Hematopoietic multipotent progenitor cell treated with erythropoietin and hydrocortisone succinate and interleukin-3 and kit ligand, for 4 days (in vitro differentiated cells): ENCODE measurements at regions not wholly inside any gene's neighbourhood (a gene's known extent, or its start where the extent isn't known, plus 50 kb on each side); places are given as distances from the start of the nearest gene placed in this dataset.

Experiments used
- DNase-seq: peaks from one replicate; pipeline ENCODE4 v3.0.0-alpha.2; 2015

GRCh38 chr7:106480616-106481031 is 180.3 kb downstream of the CCDC71L start:
- peak; percentile 59 for DNase-seq

- no peak for DNase-seq
Observed at GRCh38 chr7:106480161-106480579, 180.8 kb downstream of the CCDC71L start.

DNA sequence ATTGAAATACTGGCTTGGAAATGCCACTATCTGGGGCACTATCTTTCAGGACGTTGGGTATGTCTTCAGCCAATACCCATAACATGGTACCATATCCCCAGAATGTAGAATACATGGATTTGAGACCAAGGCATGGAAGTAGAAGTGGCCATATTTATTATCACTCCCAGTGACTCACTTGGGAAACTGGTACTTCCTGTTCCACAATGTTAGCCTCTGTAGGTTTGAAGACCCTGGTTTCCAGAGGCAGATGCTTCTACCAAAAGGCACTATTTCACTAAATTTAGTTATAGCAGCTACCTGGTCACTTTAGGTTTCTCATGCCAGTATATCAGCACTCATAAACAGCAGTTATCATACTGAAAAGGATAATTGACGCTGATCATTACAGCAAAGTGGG is 184.2 kb downstream of the CCDC71L start:
- no peak for DNase-seq

DNA sequence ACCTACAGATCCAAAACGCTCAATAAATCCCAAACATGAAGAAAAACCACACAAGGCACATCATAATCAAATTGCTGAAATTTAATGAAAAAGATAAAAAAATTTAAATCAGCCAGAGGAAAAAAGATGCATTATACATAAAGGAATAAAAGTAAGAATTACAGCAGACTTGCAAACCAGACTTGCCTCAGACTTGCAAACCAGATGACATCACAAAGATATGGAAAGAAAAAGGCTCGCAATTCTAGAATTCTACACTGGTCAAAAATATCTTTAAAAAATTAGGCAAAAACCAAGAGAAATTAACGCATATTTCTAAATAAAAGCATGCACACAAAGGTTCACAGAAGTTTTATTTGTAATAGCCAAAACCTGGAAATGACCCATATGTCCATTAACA is 188.0 kb upstream of the NAMPT start:
- no peak for DNase-seq

DNA sequence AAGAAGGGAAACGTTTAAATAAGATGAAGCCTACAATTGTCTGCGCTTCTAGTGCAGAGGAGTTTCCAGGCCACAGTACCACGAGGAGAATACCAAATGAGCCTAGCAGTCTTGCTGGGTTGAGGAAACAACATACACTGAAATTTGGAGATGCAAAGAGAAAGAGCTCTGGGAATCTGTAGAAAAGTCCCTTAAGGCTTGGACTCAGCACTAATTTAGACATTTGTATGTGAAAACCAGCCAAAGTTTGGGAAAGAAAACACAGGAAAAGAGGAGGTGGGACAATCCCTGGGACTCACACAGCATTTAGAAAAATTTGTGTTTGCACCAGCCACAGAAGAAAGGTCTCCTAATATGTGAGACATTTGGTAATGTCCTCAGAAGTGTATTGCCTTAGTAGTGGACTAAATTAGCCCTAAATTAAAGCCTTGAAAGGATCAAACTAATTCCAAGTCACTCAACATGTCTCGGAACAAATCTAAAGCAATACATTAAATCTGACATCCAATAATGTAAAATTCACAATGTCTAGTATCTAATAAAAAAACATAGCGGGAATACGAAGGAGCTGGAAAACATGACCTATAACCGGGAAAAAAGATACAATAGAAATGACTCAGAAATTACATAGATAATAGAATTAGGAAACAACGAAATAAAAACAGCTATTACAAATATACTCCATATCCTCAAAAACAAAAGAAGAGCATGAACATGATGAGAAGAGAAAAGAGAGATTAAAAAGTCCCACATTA is 187.1 kb upstream of the NAMPT start:
- DNase-seq: no peak

DNA sequence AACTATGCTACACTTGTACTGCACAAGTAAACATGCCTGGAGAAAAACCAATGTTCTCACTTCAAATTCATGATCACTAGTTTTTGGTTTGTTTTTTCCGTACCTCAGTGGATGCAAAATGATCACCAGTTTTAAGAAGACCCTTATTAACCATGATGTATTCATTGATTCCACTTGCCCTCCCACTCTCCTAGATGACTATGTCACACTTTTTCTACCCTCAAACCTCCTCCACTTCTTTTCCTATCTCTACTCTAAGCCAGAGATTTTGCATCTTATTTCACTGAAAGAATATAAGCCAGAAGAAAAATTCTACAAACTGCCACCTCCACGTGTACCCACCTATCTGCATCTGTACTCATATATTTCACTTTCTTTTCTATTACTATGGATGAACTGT is 186.2 kb upstream of the NAMPT start:
- DNase-seq: no peak

- no peak for DNase-seq
Observed at GRCh38 chr7:106466867-106467266, 182.1 kb upstream of the NAMPT start.

DNA sequence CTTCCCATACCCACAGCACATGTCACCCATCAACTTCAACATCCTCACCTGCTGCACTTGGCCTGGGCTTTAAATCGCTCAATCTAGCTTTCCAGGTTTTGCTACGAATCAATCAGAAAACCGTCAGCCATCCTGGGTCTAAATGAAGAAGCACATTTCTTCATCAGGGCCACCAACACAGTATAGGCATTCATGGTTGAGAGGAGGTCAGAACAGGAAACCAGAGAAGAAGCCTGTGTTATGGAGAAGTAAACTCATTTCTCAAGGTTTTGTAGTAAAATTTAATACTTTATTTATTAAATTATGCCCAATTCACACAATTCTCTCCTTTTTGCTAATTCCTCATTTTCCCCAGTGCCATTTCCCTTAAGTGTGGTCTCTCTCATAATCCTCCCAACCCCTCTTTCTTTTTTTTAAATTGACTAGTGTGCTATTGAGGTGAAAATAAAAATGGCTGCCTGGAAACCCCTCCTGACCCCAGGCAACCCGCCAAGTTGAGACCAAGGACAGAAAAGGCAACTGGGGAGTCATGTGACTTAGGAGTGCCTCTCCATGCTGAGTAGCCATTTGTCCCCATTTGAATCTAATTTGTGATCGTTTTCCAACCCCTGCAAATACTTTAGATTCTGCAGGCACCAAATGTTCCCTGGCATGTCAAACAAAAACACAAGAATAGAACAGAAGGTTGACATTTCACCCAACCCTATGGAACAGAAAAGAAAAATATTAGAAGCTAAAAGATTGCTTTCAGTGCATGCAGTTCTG is 181.1 kb upstream of the NAMPT start:
- DNase-seq: no peak

DNA sequence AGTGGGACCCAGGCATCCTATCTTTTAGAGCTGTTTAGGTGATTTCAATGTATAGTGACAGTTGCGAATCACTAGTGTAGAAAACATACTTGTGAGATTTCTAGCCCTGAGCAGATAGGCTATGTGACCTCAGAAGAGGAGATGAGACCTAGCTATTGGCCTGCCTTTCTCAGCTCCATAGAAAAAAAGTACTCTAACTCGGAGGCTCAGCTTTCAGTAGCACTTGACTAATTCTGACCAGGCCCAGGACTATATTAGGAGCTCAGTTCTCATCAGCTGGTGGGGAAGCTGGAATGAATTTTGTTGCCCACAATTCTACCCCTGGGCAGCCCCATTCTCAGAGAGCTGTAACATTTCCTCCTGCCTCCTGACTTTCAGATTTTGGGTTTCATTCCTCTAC is 179.9 kb upstream of the NAMPT start:
- DNase-seq: no peak

DNA sequence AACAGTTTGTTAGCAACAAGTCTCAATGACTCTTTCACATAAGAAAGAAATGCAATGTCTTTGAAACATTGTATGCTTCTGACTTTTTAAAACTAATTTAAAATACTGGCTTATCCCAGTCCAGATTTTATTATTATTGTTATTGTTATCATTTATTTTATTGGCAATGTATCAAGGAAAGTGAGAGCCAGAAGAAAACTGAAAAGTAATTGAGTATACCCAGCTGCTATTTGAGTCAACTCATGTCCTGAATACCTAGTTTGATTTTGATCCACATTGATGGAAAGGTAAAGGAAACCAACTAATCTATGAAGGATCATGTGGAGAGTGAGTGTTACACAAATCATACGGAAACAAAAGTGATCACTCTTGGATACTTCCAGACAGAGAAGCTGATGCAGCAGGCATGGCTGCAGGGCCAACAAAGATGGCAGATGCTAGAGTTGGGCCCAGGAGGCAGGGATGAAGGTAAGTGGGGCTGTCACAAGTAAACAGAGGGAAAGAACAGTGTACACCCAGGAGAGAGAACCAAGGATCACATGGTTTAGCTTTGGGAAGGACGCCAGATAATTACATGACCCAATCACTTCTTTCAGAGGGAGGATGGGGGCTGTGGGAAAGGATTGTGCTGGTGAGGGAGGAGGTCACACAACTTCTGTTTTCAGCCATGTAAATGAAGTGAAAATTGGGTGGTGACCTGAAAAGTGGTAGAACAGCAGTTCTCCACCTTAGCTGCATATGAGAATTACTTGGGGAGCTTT is 179.2 kb upstream of the NAMPT start:
- DNase-seq: no peak

DNA sequence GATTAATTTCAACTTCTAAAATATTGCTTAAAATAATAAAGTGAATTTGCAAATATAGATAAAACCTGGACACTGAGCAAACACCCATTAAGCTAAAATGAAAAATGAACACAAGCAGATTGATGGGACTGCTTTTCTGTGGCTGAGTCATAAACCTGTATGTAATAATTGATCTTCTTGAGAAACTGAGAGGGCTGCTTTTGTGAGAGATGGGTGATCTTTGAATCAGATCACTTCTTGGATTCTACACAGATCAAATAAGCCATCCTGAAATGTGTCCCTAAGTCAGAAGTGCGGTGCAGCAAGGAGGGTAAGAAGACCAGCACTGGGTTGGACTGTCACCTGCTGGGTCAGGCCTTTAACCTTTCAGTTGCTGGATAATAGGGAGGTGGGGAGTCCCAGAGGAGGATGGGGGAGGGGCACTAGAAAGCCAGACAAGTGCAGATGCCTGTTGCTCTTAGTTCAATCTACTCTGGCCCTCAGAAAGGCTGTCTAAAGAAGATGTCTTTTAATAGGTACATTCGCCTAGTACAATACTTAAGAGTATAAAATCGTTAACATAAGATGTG is 178.2 kb upstream of the NAMPT start:
- DNase-seq: no peak

DNA sequence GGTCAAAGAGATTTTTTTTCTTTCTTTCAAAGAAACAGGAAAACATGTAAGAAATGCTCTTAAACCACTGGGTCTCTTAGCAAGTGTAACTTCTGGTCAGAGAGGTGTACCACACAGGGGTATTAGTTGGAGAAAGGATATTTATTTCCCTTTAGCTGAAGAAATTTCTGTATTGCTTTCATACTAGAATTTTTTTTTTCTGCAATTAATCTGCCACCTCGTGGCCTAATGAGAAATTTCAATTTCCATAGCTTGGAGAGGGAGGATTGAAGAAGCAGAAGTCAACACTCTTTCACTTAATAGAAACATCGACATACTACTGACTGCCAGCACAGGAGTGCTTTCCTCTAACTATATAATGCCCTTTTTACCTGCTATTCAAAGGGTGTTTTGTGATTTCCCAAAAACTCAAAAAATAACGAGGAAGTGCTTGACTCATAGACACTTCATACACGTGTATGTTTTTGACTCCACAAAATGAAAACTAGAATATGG is 177.6 kb upstream of the NAMPT start:
- DNase-seq: peak; percentile 77

GRCh38 chr7:106460792-106461254 is 176.0 kb upstream of the NAMPT start:
- DNase-seq: no peak

DNA sequence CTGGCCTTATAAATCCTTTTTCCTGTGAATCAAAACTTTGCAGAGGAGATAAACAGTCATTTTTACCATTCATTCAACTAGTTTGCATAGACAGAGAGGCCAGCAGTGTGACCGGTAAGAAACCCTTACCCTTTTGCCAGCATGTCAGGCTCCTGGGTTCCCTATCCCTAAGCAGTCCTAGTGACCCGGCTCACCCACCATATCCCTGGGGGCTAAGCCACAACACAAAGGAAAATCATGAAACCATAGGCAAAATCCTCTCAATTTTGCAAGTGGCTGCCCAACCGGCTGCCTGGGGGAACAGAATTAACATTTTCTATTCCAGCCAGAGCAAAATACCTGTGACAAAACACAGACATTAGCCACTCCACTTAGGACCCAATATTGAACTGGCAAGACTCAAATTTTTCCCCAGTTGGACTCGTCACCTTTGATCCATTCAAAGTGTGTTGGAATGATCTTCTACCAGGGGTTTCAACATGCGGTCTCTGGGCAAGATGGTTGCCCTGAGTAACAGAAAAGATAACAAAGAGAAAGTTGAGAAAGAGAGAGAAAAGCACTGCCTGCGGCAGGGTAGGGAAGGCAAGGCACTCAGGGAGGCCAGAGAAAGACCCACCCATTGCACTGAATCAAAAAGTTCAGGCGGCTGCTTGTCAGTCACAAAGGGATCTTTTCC is 174.8 kb upstream of the NAMPT start:
- DNase-seq: no peak

GRCh38 chr7:106457678-106458077 is 172.9 kb upstream of the NAMPT start:
- no peak for DNase-seq

- DNase-seq: no peak
Observed at GRCh38 chr7:106456329-106456728, 171.5 kb upstream of the NAMPT start.

DNA sequence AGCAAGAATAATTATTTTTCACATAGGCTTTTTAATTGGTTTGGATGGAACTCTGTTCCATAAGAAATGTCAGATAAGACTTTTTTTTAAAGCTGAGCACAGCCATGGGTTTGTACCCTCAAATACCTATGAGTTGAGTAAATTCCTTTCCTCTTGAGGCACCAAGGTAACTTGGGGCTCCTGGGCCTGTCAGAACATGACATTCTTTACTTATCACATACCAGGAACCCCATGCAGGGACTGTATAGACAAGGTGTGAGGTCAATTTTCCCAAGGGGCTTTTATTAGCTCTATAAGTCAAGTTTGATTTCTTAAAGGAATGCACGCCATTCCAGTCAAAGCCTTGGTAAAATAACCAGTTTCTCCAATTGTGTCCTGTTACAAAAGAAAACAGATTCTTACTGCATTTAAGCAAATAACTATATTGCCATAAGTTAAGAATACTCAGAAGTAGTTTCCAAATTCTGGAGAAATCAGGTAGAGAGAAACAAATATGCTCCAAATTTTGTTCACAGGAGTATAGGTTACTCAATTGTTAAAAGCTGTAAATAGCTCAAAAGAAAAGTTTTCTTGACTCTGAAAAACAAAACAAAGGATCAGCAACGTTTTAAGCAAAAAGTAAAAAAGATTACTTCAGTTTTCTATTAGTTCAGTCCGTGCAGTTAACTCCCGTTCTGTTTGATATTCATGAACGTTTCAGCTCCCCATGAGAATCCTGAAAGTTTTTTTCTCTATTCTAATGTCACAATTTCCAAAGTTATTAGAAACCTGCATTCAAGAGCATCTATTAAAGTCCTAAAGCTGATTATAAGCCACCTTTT is 167.5 kb upstream of the NAMPT start:
- DNase-seq: no peak

- DNase-seq: no peak
Observed at GRCh38 chr7:106451171-106451570, 166.4 kb upstream of the NAMPT start.

DNA sequence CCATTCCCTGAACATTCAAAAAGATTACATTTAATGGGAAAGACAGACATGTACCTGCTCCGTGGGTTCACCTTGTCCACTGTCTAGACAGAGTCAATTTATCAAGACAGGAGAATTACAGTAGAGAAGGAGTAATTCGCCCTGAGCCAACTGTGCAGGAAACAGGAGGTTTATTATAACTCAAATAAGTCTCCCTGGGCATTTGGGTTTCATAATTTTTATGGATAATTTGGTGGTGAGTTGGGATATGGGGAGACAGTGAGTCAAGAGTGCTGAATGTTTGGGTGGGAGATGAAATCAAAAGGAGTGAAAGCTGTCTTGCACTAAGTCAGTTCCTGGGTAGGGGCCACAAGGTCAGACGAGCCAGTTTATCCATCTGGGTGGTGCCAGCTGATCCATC is 165.9 kb upstream of the NAMPT start:
- DNase-seq: no peak

- DNase-seq: peak; percentile 36
Observed at GRCh38 chr7:106448992-106449859, 164.4 kb upstream of the NAMPT start.
